Breast epithelium (tissue), 3 donors: ENCODE measurements at regions not wholly inside any gene's neighbourhood (a gene's known extent, or its start where the extent isn't known, plus 50 kb on each side); places are given as distances from the start of the nearest gene placed in this dataset.

Experiments used
- CTCF ChIP-seq, 3 donors: fragments of 450-650 bp; IDR thresholded peaks; one replicate each; pipeline ENCODE4 v1.5.1; 2016 to 2017; ENCODE audit warnings: antibody characterized with exemption in 3 of 3, mild to moderate bottlenecking in 3 of 3, moderate library complexity in 3 of 3
- POLR2A ChIP-seq: fragments of 450-650 bp; IDR thresholded peaks from one replicate; pipeline ENCODE4 v1.6.1; 2016; ENCODE audit warnings: antibody characterized with exemption, mild to moderate bottlenecking, moderate library complexity
- POLR2AphosphoS5 ChIP-seq, 3 donors: sonication (generic); formaldehyde crosslinking; IDR thresholded peaks; one replicate each; pipeline ENCODE4 v1.6.1; 2017; ENCODE audit warnings: antibody characterized with exemption in 3 of 3

GRCh38 chr6:94734751-94735150 is 842.6 kb upstream of the MANEA start:
- no peak for TF ChIP-seq CTCF (IDR thresholded peaks at IDR 0.05)
- TF ChIP-seq POLR2AphosphoS5 (IDR thresholded peaks at IDR 0.05): no peak
- no peak for TF ChIP-seq POLR2A
